Neural progenitor cell (in vitro differentiated cells): ENCODE measurements at regions not wholly inside any gene's neighbourhood (a gene's known extent, or its start where the extent isn't known, plus 50 kb on each side); places are given as distances from the start of the nearest gene placed in this dataset.

Source experiments
- DNase-seq: peaks from one replicate; pipeline ENCODE4 v3.0.0-alpha.2; 2016; ENCODE audit warnings: low spot score
- H2AFZ ChIP-seq: fragments of 200-600 bp; sonication (generic); replicated peaks from 2 replicates; pipeline ENCODE4 v1.6.1; 2016; ENCODE audit warnings: antibody characterized with exemption
- H3F3A ChIP-seq: fragments of 200-600 bp; sonication (generic); 2 replicates; pipeline ENCODE4 v1.6.1; 2016; ENCODE audit warnings: antibody characterized with exemption, low read depth
- H3K27ac ChIP-seq: fragments of 200-600 bp; sonication (generic); 2 replicates; pipeline ENCODE4 v1.5.1; 2016; ENCODE audit warnings: mild to moderate bottlenecking
- H3K27me3 ChIP-seq: fragments of 200-600 bp; sonication (generic); 2 replicates; pipeline ENCODE4 v1.6.1; 2016; ENCODE audit warnings: mild to moderate bottlenecking, moderate library complexity
- H3K36me3 ChIP-seq: fragments of 200-600 bp; sonication (generic); 2 replicates; pipeline ENCODE4 v1.5.1; 2016
- H3K4me1 ChIP-seq: fragments of 200-600 bp; sonication (generic); 2 replicates; pipeline ENCODE4 v1.6.1; 2016; ENCODE audit warnings: mixed run types
- H3K4me2 ChIP-seq: fragments of 200-600 bp; sonication (generic); 2 replicates; pipeline ENCODE4 v1.6.1; 2016
- H3K4me3 ChIP-seq: fragments of 200-600 bp; sonication (generic); 2 replicates; pipeline ENCODE4 v1.5.1; 2016
- H3K79me2 ChIP-seq: fragments of 200-600 bp; sonication (generic); 2 replicates; pipeline ENCODE4 v1.6.1; 2016; ENCODE audit warnings: low read depth
- H3K9ac ChIP-seq: fragments of 200-600 bp; sonication (generic); 2 replicates; pipeline ENCODE4 v1.6.1; 2016
- H3K9me3 ChIP-seq: fragments of 200-600 bp; sonication (generic); 2 replicates; pipeline ENCODE4 v1.5.1; 2016; ENCODE audit warnings: low read depth
- H4K20me1 ChIP-seq: fragments of 200-600 bp; sonication (generic); 2 replicates; pipeline ENCODE4 v1.6.1; 2016; ENCODE audit warnings: low read depth
- H3K27ac Mint-ChIP-seq: 3 replicates; pipeline ENCODE4 v1.8.0; 2021; ENCODE audit warnings: mixed read lengths
- H3K27me3 Mint-ChIP-seq: 2 replicates; pipeline ENCODE4 v1.8.0; 2022; ENCODE audit warnings: low read depth, mild to moderate bottlenecking, inconsistent platforms, moderate library complexity, mixed read lengths; ENCODE audit not compliant: insufficient read depth
- H3K36me3 Mint-ChIP-seq: 3 replicates; pipeline ENCODE4 v1.8.0; 2021; ENCODE audit warnings: mixed read lengths
- H3K4me1 Mint-ChIP-seq: 3 replicates; pipeline ENCODE4 v1.8.0; 2021; ENCODE audit warnings: mixed read lengths
- H3K4me3 Mint-ChIP-seq: 3 replicates; pipeline ENCODE4 v1.8.0; 2021; ENCODE audit warnings: mild to moderate bottlenecking, moderate library complexity, mixed read lengths
- H3K9me3 Mint-ChIP-seq: 3 replicates; pipeline ENCODE4 v1.8.0; 2020; ENCODE audit warnings: mixed read lengths
- CTCF ChIP-seq: fragments of 200-600 bp; sonication (generic); IDR thresholded peaks from 2 replicates; pipeline ENCODE4 v1.5.1; 2017; ENCODE audit warnings: antibody characterized with exemption, mild to moderate bottlenecking
- EZH2 ChIP-seq: fragments of 200-600 bp; sonication (generic); IDR thresholded peaks from 2 replicates; pipeline ENCODE4 v1.6.1; 2017; ENCODE audit warnings: antibody characterized with exemption, mild to moderate bottlenecking, moderate library complexity
- EZH2phosphoT487 ChIP-seq: fragments of 200-600 bp; sonication (generic); IDR thresholded peaks from 2 replicates; pipeline ENCODE4 v1.6.1; 2017; ENCODE audit warnings: antibody characterized with exemption

- H3K9me3 Mint-ChIP-seq = peaks cover 5% of the 10 kb centered on the region
- H3K27ac Mint-ChIP-seq = no peak overlapping the region
- Histone ChIP-seq H3K9ac (no peak overlapping the region), H3K4me2 (no peak overlapping the region), H3K79me2 (no peaks in the 10 kb centered on the region), H2AFZ (no peak overlapping the region), H3K4me1 (no peaks in the 10 kb centered on the region), H3F3A (no peaks in the 10 kb centered on the region), H3K27me3 (no peaks in the 10 kb centered on the region), H3K4me3 (no peak overlapping the region), H3K9me3 (no peaks in the 10 kb centered on the region), H3K36me3 (no peaks in the 10 kb centered on the region), H4K20me1 (no peaks in the 10 kb centered on the region), H3K27ac (no peak overlapping the region)
- H3K36me3 Mint-ChIP-seq = no peaks in the 10 kb centered on the region
- DNase-seq = no peak
- TF ChIP-seq EZH2phosphoT487 (no peak), EZH2 (no peak), CTCF (no peak)
- no peaks in the 10 kb centered on the region for H3K27me3 Mint-ChIP-seq
- H3K4me1 Mint-ChIP-seq = no peaks in the 10 kb centered on the region
- H3K4me3 Mint-ChIP-seq = no peak overlapping the region
Measured at GRCh38 chr18:65527879-65528633, 222.8 kb upstream of the CDH7 start.

GRCh38 chr18:65526099-65526498, 224.7 kb upstream of the CDH7 start:
- no peaks in the 10 kb centered on the region for H3K9me3 ChIP-seq
- H3K79me2 ChIP-seq = no peaks in the 10 kb centered on the region
- no peak overlapping the region for H3K4me2 ChIP-seq
- no peak overlapping the region for H3K27ac ChIP-seq
- H3K27me3 ChIP-seq = no peaks in the 10 kb centered on the region
- Mint-ChIP-seq H3K36me3 (no peaks in the 10 kb centered on the region), H3K4me1 (no peaks in the 10 kb centered on the region), H3K27me3 (no peaks in the 10 kb centered on the region), H3K9me3 (peaks cover 5% of the 10 kb centered on the region), H3K27ac (no peak overlapping the region), H3K4me3 (no peak overlapping the region)
- H3K4me1 ChIP-seq = no peaks in the 10 kb centered on the region
- no peak for DNase-seq
- TF ChIP-seq CTCF (no peak), EZH2 (no peak), EZH2phosphoT487 (no peak)
- H3F3A ChIP-seq = no peaks in the 10 kb centered on the region
- no peak overlapping the region for H3K9ac ChIP-seq
- H3K36me3 ChIP-seq = no peaks in the 10 kb centered on the region
- no peaks in the 10 kb centered on the region for H4K20me1 ChIP-seq
- no peak overlapping the region for H3K4me3 ChIP-seq
- H2AFZ ChIP-seq = no peak overlapping the region

- no peaks in the 10 kb centered on the region for H3K36me3 ChIP-seq
- H3K9me3 ChIP-seq = no peaks in the 10 kb centered on the region
- H3K4me3 ChIP-seq = no peak overlapping the region
- H3K79me2 ChIP-seq = no peaks in the 10 kb centered on the region
- Mint-ChIP-seq H3K36me3 (no peaks in the 10 kb centered on the region), H3K9me3 (peaks cover 5% of the 10 kb centered on the region), H3K27ac (no peak overlapping the region), H3K27me3 (no peaks in the 10 kb centered on the region), H3K4me3 (no peak overlapping the region), H3K4me1 (no peaks in the 10 kb centered on the region)
- H3F3A ChIP-seq = no peaks in the 10 kb centered on the region
- peak overlapping the region; percentile 68 for H2AFZ ChIP-seq
- TF ChIP-seq EZH2phosphoT487 (no peak), CTCF (peak; percentile 13), EZH2 (no peak)
- no peak overlapping the region for H3K27ac ChIP-seq
- no peaks in the 10 kb centered on the region for H4K20me1 ChIP-seq
- DNase-seq = peak; percentile 27
- H3K27me3 ChIP-seq = no peaks in the 10 kb centered on the region
- no peaks in the 10 kb centered on the region for H3K4me1 ChIP-seq
- no peak overlapping the region for H3K4me2 ChIP-seq
- no peak overlapping the region for H3K9ac ChIP-seq
Measured at GRCh38 chr18:65523461-65523860, 227.4 kb upstream of the CDH7 start.
